Stimulated activated CD4-positive, alpha-beta T cell treated with anti-CD3 and anti-CD28 coated beads, Interleukin-15, amount 100 ng/mL, for 48 hours (primary cell): ENCODE measurements at regions not wholly inside any gene's neighbourhood (a gene's known extent, or its start where the extent isn't known, plus 50 kb on each side); places are given as distances from the start of the nearest gene placed in this dataset.

Experiments used
- DNase-seq, 2 donors: peaks; one replicate each; pipeline ENCODE4 v3.0.0-alpha.2; 2020; ENCODE audit warnings: low read depth in 2 of 2

DNA sequence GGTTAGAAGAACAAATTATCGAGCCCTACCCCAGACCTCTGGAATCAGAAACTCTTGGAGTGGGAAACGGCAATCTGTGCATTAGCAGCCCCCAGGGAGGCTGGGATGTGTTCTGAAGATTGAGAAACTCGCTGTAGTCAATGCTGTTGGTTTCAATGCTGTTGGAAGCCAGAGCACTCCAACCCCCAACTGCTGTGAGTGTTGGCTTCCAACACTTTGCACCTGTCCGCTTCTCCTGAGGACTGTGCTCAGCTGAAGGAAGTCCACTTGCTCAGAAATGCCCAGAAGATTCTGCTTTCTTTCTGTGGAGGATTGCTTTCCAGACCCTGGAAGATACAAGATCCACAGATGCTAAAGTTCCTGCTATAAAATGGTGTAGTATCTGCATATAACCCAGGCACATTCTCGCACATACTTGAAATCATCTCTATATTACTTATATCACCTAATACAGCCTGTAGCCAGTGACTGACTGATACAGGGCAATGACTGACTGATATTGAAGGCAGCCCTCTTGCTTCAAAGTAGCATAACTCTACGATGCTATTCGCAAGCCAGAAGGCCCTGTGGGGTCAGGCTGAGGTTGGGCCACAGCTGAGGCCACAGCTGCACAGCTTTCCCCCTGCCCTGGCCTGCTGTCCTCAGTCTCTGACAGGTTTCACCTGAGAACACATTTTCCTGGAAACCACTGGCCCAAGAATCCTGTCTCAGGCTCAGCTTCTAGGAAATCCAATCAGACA, 757.7 kb upstream of the ID2 start:
- DNase-seq = no peak

DNA sequence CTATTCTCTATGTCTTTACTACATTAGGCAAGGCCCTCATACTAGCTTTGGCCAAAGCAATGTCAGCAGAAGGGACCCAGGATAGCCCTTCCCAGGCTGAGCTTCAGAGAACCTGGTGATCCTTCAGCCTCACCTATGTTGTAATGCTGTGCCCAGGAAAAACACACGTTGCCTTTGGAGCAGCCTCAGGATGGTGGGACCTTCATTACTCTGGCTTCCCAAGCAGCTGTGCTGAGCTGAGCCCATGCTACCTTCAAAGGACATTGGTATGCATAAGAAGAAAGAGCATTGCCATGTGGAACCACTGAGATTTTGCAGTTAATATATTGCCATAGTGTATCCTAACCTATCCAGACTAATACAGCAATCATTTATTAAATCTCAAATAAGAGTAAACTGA, 756.4 kb upstream of the ID2 start:
- no peak for DNase-seq

- DNase-seq = no peak
Observed at GRCh38 chr2:7927691-7928090, 754.2 kb upstream of the ID2 start.

DNA sequence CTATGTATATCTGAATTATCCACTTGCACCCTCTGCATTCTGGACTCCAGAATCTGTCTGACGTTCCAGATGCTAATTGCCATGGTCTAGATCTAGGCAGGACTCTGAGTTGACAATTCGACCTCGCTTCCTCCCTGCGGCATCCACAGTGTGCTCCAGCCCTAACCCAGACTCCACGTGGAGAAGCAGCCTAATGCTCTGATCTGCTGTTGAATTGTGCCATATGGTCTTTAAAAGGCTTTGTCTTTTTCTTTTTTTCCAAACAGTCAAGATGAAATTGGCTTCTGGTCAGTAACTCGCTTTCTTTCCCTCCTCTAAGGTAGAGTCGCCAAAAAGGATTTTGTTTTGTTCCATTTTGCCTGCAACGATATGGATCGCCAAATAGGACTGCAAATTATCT, 752.6 kb upstream of the ID2 start:
- no peak for DNase-seq

GRCh38 chr2:7930800-7931635, 750.8 kb upstream of the ID2 start:
- DNase-seq = no peak

GRCh38 chr2:7931808-7932207, 750.0 kb upstream of the ID2 start:
- DNase-seq = no peak

- no peak for DNase-seq
Observed at GRCh38 chr2:7933672-7934071, 748.2 kb upstream of the ID2 start.

GRCh38 chr2:7934476-7934875, 747.4 kb upstream of the ID2 start:
- DNase-seq = no peak

GRCh38 chr2:7937082-7937481, 744.8 kb upstream of the ID2 start:
- DNase-seq = no peak

GRCh38 chr2:7940723-7941122, 741.1 kb upstream of the ID2 start:
- DNase-seq = no peak

GRCh38 chr2:7943446-7943845, 738.4 kb upstream of the ID2 start:
- DNase-seq = no peak

GRCh38 chr2:7945026-7945425, 736.8 kb upstream of the ID2 start:
- no peak for DNase-seq

DNA sequence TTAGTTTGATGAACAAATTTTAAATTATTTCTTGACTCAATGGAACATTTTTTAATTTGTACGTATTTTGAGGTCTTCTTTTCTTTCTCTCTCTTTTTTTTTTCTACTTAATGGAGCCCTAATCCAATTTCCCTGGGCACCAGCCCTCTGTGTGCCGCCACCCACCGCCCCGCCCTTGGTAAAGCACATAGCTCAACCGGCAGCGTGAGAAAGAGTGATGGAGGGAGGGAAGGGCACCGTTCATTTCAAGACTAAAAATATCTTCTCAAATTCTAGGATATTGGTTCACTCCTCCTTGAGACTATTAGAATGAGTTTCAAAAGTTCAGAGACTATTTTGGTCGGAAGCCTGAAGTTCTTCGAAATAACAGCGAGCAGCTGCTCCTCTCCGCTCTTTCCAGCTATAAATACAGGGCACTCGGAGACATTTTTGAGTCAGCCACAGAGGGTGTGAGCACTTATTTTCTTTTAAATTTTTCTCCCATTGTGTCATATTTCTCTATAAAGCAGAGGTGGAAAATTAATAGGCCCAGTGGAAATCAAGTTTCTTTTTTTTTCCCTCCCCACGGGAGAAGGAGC, 731.7 kb upstream of the ID2 start:
- no peak for DNase-seq

- DNase-seq = no peak
Observed at GRCh38 chr2:7951001-7951400, 730.9 kb upstream of the ID2 start.

DNA sequence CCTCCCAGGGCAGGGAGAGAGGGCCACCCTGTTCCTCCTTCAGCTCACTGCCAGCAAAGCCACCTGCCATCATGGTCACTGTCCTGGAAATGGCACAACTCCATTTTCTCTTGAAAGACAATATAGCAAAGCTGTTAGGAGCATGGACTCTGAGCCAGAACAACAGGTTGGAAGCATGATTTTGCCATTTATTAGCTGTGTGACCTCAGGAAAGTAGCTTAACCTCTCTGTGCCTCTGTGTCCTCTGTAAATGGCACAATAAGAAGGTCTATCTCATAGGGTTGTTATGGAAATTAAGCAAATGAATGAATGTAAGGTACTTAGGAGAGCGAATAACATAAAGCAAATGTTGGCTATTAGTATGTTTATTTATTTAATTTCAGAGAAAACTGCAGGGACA, 730.4 kb upstream of the ID2 start:
- DNase-seq = no peak

DNA sequence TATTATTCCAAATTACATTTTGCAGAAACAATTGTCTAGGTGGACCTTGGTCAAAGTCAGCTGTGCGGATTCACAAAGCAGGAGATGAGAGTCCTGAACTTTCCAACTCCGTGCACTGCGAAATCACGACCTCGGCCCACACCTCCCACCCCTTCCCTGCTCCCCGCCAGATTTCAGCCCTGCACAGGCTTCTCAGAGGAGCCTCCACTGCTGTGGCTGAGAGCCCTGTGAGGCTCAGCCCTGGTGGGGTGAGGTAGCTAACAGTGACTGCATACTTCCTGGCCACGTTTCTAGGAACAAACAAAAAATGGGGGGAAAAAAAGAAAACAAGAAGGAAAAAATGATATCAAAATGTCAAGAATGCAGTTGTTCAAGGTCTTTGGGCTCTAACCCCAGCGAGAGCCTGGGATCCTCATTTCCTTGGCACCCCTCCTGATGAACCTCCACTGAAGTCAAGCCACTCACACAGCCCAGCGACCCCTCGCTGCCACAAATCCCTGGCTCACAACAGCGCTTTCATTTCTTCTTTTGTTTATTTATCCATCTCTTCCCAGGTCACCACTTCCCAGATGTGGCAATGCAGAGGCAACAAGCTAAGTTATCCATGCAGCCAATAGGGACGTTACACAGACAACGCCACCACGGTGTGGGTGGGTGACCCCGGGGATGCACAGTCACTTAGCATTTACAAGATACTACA, 729.7 kb upstream of the ID2 start:
- no peak for DNase-seq

DNA sequence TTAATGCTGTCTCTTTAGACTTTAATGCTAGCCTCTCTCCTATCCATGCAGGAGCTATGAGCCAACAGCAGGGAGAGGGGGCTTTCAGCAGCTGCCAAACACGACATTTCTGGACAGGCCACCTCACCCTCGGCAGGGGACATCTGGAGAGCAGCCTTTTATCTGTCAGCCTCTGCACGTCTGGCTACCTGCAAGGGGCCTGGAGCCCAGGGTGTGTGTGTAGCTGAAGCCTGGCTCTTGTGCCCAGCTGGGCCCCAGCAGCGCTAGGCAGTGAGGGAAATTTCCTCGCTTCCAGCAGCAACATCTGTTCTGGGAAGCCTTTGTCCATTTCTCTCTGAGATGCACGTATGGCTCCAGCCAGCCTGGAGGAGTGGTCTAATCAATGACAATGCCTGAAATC, 728.7 kb upstream of the ID2 start:
- no peak for DNase-seq

GRCh38 chr2:7954234-7954633, 727.6 kb upstream of the ID2 start:
- no peak for DNase-seq

DNA sequence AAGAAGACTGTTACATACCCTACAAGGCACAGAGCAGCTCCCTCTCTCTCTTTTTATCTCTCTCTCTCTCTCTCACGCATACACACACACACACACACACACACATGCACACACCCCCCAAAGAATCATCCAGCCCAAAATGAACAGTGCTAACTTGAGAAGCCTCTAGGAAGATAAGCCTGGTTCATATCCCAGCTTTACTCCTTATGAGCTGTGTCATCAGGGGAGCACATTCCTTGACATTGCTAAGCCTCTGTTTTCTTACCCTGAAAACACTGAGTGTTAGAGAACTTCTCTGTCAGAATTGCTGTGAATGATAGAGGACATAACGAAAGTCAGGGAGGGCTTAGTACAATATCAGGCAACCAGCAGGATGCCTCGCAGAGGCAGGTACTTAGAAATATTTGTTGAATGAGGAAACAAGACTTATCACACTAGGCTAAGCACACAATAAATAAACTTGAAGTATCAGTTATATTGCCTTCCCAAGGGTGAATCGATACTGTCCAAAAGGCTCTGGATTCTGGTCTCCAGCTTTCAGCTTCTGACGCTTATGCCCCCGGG, 725.6 kb upstream of the ID2 start:
- no peak for DNase-seq

GRCh38 chr2:7961550-7961949, 720.3 kb upstream of the ID2 start:
- no peak for DNase-seq

DNA sequence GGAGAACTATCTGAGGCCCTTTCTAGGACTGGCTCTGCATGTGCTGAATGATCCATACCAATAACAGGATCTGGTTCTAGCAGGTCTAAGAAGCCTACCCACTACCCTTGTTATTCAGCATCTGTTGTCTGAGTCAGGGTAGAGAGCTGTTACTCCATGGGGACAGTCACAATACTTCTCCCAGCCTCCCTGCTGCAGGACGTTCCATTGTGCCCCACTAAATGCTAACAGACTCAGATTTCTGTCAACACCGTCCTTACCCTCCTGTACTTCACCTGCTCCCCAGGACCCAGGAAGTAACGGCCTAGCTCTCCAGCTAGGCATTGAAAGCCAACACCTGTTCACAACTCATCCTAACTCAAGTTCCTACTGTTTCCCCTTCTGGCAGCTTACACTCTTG, 719.7 kb upstream of the ID2 start:
- DNase-seq = no peak

DNA sequence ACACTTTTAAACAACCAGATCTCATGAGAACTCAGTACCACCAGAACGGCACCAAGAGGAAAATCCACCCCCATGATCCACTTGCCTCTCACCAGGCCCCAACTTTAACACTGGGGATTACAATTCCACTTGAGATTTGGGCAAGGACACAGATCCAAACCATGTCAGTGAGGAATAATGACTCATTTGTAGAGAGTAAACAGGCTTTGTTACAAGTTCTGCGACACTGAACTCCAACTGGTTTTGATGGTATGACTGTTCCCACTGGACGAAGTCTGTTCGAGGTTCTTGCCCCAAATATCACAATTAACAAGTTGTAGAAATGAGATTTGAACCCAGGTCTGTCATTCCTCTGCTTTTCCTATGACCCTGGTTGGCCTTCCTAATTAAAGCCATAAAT, 718.1 kb upstream of the ID2 start:
- DNase-seq = no peak
